ENCODE measurements at regions not wholly inside any gene's neighbourhood (a gene's known extent, or its start where the extent isn't known, plus 50 kb on each side); places are given as distances from the start of the nearest gene placed in this dataset.
A peak's percentile ranks its signal among the peaks of the same experiment; 100 is the strongest.

DNA sequence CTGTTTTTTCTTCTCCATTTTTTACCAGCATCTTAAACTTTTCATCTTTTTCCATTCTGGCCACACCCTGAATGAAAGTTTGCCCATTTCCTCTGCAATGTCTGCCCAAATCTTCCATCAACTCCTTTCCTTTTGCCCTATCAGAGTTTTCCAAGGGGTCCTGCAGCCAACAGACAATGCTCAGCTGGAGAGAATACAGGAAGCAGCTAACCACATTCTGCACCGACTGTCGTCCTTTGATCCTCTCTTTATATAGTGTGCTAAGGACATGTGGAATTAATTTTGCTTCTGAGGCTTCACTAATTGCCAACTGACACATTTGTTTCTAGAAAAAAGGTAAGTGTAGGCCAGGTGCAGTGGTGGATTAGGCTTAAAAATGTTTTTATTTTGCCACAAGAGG is 50.5 kb upstream of the DLX2 start:
- no peaks in the 10 kb centered on the region for H3K36me3 ChIP-seq (ENCODE audit: control insufficient read depth, insufficient read depth, low read length)
- no peak overlapping the region for H3K27ac ChIP-seq (ENCODE audit: low read depth, low read length)
- no peak overlapping the region for H3K9ac ChIP-seq (ENCODE audit: low read length)
- no peak overlapping the region for H3K4me3 ChIP-seq (ENCODE audit: low read length)
- no peaks in the 10 kb centered on the region for H3K4me1 ChIP-seq (ENCODE audit: control insufficient read depth, insufficient read depth, low read length)
- H3K27me3 ChIP-seq (ENCODE audit: control insufficient read depth, insufficient read depth, low read length) = no peaks in the 10 kb centered on the region

DNA sequence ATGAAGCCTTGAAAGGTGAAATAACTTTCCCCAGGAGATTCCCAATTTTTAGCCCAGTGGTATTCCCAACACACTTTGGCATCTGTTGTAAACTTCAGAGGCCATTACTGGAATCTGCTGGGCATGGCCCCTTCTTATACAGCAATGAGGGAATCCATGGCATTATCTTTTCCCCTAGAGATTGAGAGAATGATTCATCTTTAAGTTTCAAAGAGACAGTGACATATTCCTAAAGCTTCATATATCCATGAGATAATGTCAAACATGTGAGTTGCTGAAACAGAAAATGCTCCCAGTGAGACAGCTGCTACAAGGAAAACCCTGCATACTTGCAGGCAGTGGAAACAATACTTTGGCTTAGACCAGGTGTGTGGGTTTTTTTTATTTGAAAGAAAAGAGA is 51.1 kb upstream of the DLX2 start:
- no peak overlapping the region for H3K9ac ChIP-seq (ENCODE audit: low read length)
- no peak overlapping the region for H3K4me3 ChIP-seq (ENCODE audit: low read length)
- no peaks in the 10 kb centered on the region for H3K27me3 ChIP-seq (ENCODE audit: control insufficient read depth, insufficient read depth, low read length)
- no peaks in the 10 kb centered on the region for H3K4me1 ChIP-seq (ENCODE audit: control insufficient read depth, insufficient read depth, low read length)
- H3K27ac ChIP-seq (ENCODE audit: low read depth, low read length) = no peak overlapping the region
- H3K36me3 ChIP-seq (ENCODE audit: control insufficient read depth, insufficient read depth, low read length) = no peaks in the 10 kb centered on the region

GRCh38 chr2:172155752-172156151 is 53.1 kb upstream of the DLX2 start:
- no peak overlapping the region for H3K4me3 ChIP-seq (ENCODE audit: low read length)
- no peaks in the 10 kb centered on the region for H3K36me3 ChIP-seq (ENCODE audit: control insufficient read depth, insufficient read depth, low read length)
- H3K4me1 ChIP-seq (ENCODE audit: control insufficient read depth, insufficient read depth, low read length) = no peaks in the 10 kb centered on the region
- H3K27me3 ChIP-seq (ENCODE audit: control insufficient read depth, insufficient read depth, low read length) = no peaks in the 10 kb centered on the region
- no peak overlapping the region for H3K9ac ChIP-seq (ENCODE audit: low read length)
- H3K27ac ChIP-seq (ENCODE audit: low read depth, low read length) = no peak overlapping the region

GRCh38 chr2:172160839-172161238 is 58.1 kb upstream of the DLX2 start:
- Histone ChIP-seq H3K27ac (ENCODE audit: low read depth, low read length) (no peak overlapping the region), H3K4me3 (ENCODE audit: low read length) (no peak overlapping the region), H3K9ac (ENCODE audit: low read length) (no peak overlapping the region), H3K36me3 (ENCODE audit: control insufficient read depth, insufficient read depth, low read length) (no peaks in the 10 kb centered on the region), H3K4me1 (ENCODE audit: control insufficient read depth, insufficient read depth, low read length) (no peaks in the 10 kb centered on the region), H3K27me3 (ENCODE audit: control insufficient read depth, insufficient read depth, low read length) (no peaks in the 10 kb centered on the region)

- Histone ChIP-seq H3K36me3 (ENCODE audit: control insufficient read depth, insufficient read depth, low read length) (no peaks in the 10 kb centered on the region), H3K27me3 (ENCODE audit: control insufficient read depth, insufficient read depth, low read length) (no peaks in the 10 kb centered on the region), H3K9ac (ENCODE audit: low read length) (no peak overlapping the region)
These were observed 59.6 kb upstream of the DLX2 start for GRCh38 chr2:172162225-172162733.

GRCh38 chr2:172162739-172163336 is 60.1 kb upstream of the DLX2 start:
- H3K4me3 ChIP-seq (ENCODE audit: low read length) = no peak overlapping the region
- no peak overlapping the region for H3K27ac ChIP-seq (ENCODE audit: low read depth, low read length)
- H3K36me3 ChIP-seq (ENCODE audit: control insufficient read depth, insufficient read depth, low read length) = no peaks in the 10 kb centered on the region
- no peaks in the 10 kb centered on the region for H3K27me3 ChIP-seq (ENCODE audit: control insufficient read depth, insufficient read depth, low read length)
- H3K4me1 ChIP-seq (ENCODE audit: control insufficient read depth, insufficient read depth, low read length) = no peaks in the 10 kb centered on the region
- H3K9ac ChIP-seq (ENCODE audit: low read length) = no peak overlapping the region

More at GRCh38 chr2:172162225-172162733, 59.6 kb upstream of the DLX2 start:
- no peak overlapping the region for H3K4me3 ChIP-seq (ENCODE audit: low read length)
- no peak overlapping the region for H3K27ac ChIP-seq (ENCODE audit: low read depth, low read length)
- H3K4me1 ChIP-seq (ENCODE audit: control insufficient read depth, insufficient read depth, low read length) = no peaks in the 10 kb centered on the region

DNA sequence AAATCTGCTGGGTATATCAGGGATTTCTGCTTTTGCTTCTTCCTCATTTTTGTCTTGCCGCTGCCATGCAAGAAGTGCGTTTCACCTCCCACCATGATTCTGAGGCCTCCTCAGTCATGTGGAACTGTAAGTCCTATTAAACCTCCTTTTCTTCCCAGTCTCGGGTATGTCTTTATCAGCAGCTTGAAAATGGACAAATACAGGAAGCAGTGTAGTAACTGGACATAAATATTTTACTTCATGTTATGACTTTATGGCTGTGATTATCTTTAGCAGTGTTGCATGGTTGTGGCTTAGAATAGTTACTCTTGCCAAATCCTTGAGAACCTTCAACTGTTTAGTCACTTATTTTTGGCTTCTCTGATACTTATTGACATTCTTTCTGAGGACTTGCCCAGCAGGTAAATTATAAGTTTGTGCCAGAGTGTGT is 66.2 kb upstream of the DLX2 start:
- Histone ChIP-seq H3K9ac (ENCODE audit: low read length) (no peak overlapping the region), H3K27me3 (ENCODE audit: control insufficient read depth, insufficient read depth, low read length) (peaks cover 3% of the 10 kb centered on the region), H3K36me3 (ENCODE audit: control insufficient read depth, insufficient read depth, low read length) (no peaks in the 10 kb centered on the region), H3K4me1 (ENCODE audit: control insufficient read depth, insufficient read depth, low read length) (no peaks in the 10 kb centered on the region), H3K27ac (ENCODE audit: low read depth, low read length) (no peak overlapping the region), H3K4me3 (ENCODE audit: low read length) (no peak overlapping the region)

DNA sequence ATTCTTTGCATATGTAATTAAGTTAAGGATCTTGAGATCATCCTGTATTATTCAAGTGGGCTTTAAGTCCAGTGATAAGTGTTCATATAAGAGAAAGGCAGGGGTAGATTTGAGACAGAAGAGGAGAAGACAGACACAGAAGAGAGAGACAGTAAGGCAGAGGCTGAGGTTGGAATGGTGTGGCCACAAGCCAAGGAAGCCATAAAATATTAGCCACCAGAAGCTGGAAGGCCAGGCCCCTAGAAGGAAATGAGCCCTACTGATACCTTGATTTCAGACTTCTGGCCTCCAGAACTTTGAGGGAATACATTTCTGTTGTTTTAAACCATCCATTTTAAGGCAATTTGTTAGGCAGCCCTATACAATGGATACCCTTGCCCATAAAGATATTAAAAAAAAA is 66.9 kb upstream of the DLX2 start:
- Histone ChIP-seq H3K27me3 (ENCODE audit: control insufficient read depth, insufficient read depth, low read length) (peaks cover 3% of the 10 kb centered on the region), H3K27ac (ENCODE audit: low read depth, low read length) (no peak overlapping the region), H3K36me3 (ENCODE audit: control insufficient read depth, insufficient read depth, low read length) (no peaks in the 10 kb centered on the region), H3K4me1 (ENCODE audit: control insufficient read depth, insufficient read depth, low read length) (no peaks in the 10 kb centered on the region), H3K9ac (ENCODE audit: low read length) (no peak overlapping the region), H3K4me3 (ENCODE audit: low read length) (no peak overlapping the region)

- H3K9ac ChIP-seq (ENCODE audit: low read length) = no peak overlapping the region
- no peaks in the 10 kb centered on the region for H3K36me3 ChIP-seq (ENCODE audit: control insufficient read depth, insufficient read depth, low read length)
- peak overlapping the region; percentile 69 for H3K4me3 ChIP-seq (ENCODE audit: low read length)
- no peaks in the 10 kb centered on the region for H3K4me1 ChIP-seq (ENCODE audit: control insufficient read depth, insufficient read depth, low read length)
- H3K27ac ChIP-seq (ENCODE audit: low read depth, low read length) = no peak overlapping the region
- peaks cover 3% of the 10 kb centered on the region for H3K27me3 ChIP-seq (ENCODE audit: control insufficient read depth, insufficient read depth, low read length)
These were observed 69.9 kb upstream of the DLX2 start for GRCh38 chr2:172172513-172173173.

DNA sequence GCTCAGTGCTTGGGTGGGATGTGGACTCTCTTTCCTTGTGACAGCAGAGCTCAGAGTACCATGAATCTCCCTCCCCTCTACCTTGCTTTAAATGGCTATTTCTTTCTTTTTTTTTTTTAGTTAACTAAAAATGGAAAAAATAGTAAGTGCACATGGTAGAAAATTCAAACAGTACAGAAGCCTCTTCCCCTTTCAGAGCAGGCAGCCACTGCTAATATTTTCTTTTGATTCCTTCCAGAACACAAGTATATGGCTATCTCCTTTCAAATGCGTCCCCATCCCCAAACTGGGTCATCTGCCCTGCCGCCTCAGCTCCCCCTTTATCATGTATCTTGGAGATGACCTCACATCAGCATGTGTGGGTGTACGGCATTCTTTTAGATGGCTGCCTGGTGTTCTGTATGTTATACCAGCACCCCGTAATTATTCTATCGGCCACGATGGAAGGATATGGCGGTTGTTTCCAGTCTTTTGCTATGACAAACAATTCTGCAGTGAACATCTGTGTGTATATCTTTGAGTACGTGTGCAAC is 70.5 kb upstream of the DLX2 start:
- Histone ChIP-seq H3K4me3 (ENCODE audit: low read length) (peak overlapping the region; percentile 69), H3K9ac (ENCODE audit: low read length) (no peak overlapping the region), H3K36me3 (ENCODE audit: control insufficient read depth, insufficient read depth, low read length) (no peaks in the 10 kb centered on the region), H3K27ac (ENCODE audit: low read depth, low read length) (no peak overlapping the region), H3K4me1 (ENCODE audit: control insufficient read depth, insufficient read depth, low read length) (no peaks in the 10 kb centered on the region), H3K27me3 (ENCODE audit: control insufficient read depth, insufficient read depth, low read length) (peaks cover 3% of the 10 kb centered on the region)

GRCh38 chr2:172177581-172177980 is 74.9 kb upstream of the DLX2 start:
- H3K27ac ChIP-seq (ENCODE audit: low read depth, low read length) = no peak overlapping the region
- no peak overlapping the region for H3K4me3 ChIP-seq (ENCODE audit: low read length)
- peaks cover 3% of the 10 kb centered on the region for H3K27me3 ChIP-seq (ENCODE audit: control insufficient read depth, insufficient read depth, low read length)
- no peaks in the 10 kb centered on the region for H3K36me3 ChIP-seq (ENCODE audit: control insufficient read depth, insufficient read depth, low read length)
- no peak overlapping the region for H3K9ac ChIP-seq (ENCODE audit: low read length)
- H3K4me1 ChIP-seq (ENCODE audit: control insufficient read depth, insufficient read depth, low read length) = no peaks in the 10 kb centered on the region

- Histone ChIP-seq H3K4me1 (ENCODE audit: control insufficient read depth, insufficient read depth, low read length) (no peaks in the 10 kb centered on the region), H3K9ac (ENCODE audit: low read length) (no peak overlapping the region), H3K4me3 (ENCODE audit: low read length) (no peak overlapping the region), H3K36me3 (ENCODE audit: control insufficient read depth, insufficient read depth, low read length) (no peaks in the 10 kb centered on the region), H3K27me3 (ENCODE audit: control insufficient read depth, insufficient read depth, low read length) (no peaks in the 10 kb centered on the region), H3K27ac (ENCODE audit: low read depth, low read length) (no peak overlapping the region)
These were observed 75.3 kb upstream of the DLX2 start for GRCh38 chr2:172177996-172178395.
